ENCODE measurements at regions not wholly inside any gene's neighbourhood (a gene's known extent, or its start where the extent isn't known, plus 50 kb on each side); places are given as distances from the start of the nearest gene placed in this dataset.
"Not testable (repeated sequence)": the region's sequence is repeated elsewhere in the genome, so short reads cannot be mapped to it uniquely, and the experiment has no call there.

DNA sequence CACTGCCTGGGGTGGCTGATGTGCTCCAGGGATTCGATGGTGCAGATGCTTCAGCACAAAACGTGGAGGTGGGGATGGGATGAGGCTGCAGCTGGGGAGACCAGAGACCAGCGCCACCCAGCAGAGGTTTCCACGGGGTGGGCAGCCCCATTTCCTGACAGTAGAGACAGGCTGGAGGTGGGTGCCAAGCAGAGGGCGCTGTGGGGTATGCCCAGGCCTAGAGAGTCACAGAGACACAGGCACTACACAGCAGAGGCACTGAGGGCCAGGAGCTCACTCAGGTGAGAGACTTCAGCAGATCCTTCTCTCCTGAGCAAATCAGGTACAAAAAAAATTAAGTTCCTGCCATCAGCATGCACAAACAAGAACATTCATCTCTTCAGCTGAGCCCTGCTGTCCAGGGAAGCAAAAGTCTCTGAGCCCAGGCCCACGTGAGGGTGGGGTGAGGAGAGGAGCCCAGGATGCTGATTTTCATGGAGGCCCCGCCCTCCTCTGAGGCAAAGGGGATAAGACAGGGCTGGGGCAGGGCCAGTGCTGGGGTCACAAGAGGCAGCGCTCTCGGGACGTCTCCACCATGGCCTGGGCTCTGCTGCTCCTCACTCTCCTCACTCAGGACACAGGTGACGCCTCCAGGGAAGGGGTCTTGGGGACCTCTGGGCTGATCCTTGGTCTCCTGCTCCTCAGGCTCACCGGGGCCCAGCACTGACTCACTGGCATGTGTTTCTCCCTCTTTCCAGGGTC lies 53.1 kb downstream of the GGTLC2 start:
- no peak overlapping the region for H3K4me3 ChIP-seq (ENCODE audit: insufficient read depth, low read depth, low read length)
- peaks cover 5% of the 10 kb centered on the region for H3K27me3 ChIP-seq (ENCODE audit: control insufficient read depth, insufficient read depth, low read length, poor library complexity, severe bottlenecking)
- H3K4me1 ChIP-seq (ENCODE audit: control insufficient read depth, insufficient read depth, low read length), result no peaks in the 10 kb centered on the region
- H3K27ac ChIP-seq (ENCODE audit: insufficient read depth, low read depth, low read length, poor library complexity, severe bottlenecking), result no peak overlapping the region
- no peaks in the 10 kb centered on the region for H3K9me3 ChIP-seq (ENCODE audit: control insufficient read depth, low read length)
- no peaks in the 10 kb centered on the region for H3K36me3 ChIP-seq (ENCODE audit: control insufficient read depth, insufficient read depth, low read length)
- 76 to 82% methylated on average over 11 to 12 of the region's 12 CpGs for WGBS, 2 experiments

DNA sequence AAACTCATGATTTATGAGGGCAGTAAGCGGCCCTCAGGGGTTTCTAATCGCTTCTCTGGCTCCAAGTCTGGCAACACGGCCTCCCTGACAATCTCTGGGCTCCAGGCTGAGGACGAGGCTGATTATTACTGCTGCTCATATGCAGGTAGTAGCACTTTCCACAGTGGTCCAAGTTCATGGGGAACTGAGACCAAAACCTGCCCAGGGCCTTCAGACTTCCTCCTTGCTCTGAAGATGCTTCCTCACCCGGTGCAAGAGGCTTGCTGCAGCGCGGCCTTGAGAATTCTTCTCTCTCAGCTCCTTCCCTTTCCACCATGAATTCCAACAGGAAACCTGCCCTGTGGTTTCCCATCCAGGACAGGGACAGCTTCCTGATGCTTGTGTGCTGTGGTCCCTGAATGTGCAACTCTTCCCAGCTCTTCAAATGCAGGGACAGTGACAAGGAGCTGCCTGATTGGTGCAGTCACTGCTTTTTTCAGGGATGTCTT lies 53.9 kb downstream of the GGTLC2 start:
- H3K4me1 ChIP-seq (ENCODE audit: control insufficient read depth, insufficient read depth, low read length), result no peaks in the 10 kb centered on the region
- H3K4me3 ChIP-seq (ENCODE audit: insufficient read depth, low read depth, low read length), result no peak overlapping the region
- H3K27ac ChIP-seq (ENCODE audit: insufficient read depth, low read depth, low read length, poor library complexity, severe bottlenecking), result no peak overlapping the region
- 93% methylated on average over 7 of the region's 7 CpGs for WGBS, 2 experiments
- peaks cover 1% of the 10 kb centered on the region for H3K27me3 ChIP-seq (ENCODE audit: control insufficient read depth, insufficient read depth, low read length, poor library complexity, severe bottlenecking)
- H3K36me3 ChIP-seq (ENCODE audit: control insufficient read depth, insufficient read depth, low read length), result no peaks in the 10 kb centered on the region
- H3K9me3 ChIP-seq (ENCODE audit: control insufficient read depth, low read length), result no peaks in the 10 kb centered on the region

DNA sequence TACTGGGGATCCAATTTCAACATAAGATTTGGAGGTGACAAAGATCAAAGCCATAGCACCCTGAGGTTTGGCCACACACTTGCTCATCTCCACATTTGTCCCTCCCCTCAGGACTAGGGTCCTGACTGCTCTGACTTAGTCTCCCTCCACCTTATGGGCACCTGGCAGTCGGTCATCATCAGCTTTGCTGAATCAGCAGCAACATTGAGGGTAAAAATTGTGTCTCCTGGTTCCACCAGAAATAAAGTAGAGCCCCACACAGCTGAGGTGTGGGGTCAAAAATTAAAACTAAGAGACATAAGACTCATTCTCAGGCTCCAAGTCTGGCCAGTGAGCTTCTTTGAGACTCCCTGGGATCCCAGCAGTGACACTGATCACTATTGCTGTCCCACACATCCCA lies 56.2 kb downstream of the GGTLC2 start:
- Histone ChIP-seq H3K4me3 (ENCODE audit: insufficient read depth, low read depth, low read length) (no peak overlapping the region), H3K36me3 (ENCODE audit: control insufficient read depth, insufficient read depth, low read length) (no peaks in the 10 kb centered on the region), H3K27me3 (ENCODE audit: control insufficient read depth, insufficient read depth, low read length, poor library complexity, severe bottlenecking) (no peaks in the 10 kb centered on the region), H3K27ac (ENCODE audit: insufficient read depth, low read depth, low read length, poor library complexity, severe bottlenecking) (no peak overlapping the region), H3K9me3 (ENCODE audit: control insufficient read depth, low read length) (no peaks in the 10 kb centered on the region), H3K4me1 (ENCODE audit: control insufficient read depth, insufficient read depth, low read length) (no peaks in the 10 kb centered on the region)
- 76 to 83% methylated on average over 1 of the region's 1 CpG for WGBS, 2 experiments

DNA sequence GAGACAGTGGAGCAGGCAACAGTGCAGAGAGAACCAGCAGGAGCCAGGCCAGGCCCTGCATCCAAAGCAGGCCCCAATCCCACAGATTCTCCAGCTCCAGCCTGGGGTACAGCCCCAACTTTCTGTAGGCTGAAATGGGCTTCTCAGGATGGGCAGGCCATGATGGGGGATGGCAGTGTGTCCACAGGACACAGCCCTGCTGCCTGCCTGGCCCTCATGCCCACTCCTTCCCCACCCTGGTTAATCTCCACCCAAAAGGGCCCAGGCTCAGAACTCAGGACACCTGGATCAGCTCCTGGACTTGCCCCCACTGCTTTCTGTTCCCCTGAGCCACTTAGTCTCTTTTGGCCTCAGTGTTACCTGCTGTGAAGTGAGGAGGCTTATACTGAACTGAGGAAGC lies 57.1 kb downstream of the GGTLC2 start:
- not testable (repeated sequence) for H3K4me3 ChIP-seq (ENCODE audit: insufficient read depth, low read depth, low read length); H3K27ac ChIP-seq (ENCODE audit: insufficient read depth, low read depth, low read length, poor library complexity, severe bottlenecking); H3K9me3 ChIP-seq (ENCODE audit: control insufficient read depth, low read length); H3K36me3 ChIP-seq (ENCODE audit: control insufficient read depth, insufficient read depth, low read length); H3K27me3 ChIP-seq (ENCODE audit: control insufficient read depth, insufficient read depth, low read length, poor library complexity, severe bottlenecking); H3K4me1 ChIP-seq (ENCODE audit: control insufficient read depth, insufficient read depth, low read length)

DNA sequence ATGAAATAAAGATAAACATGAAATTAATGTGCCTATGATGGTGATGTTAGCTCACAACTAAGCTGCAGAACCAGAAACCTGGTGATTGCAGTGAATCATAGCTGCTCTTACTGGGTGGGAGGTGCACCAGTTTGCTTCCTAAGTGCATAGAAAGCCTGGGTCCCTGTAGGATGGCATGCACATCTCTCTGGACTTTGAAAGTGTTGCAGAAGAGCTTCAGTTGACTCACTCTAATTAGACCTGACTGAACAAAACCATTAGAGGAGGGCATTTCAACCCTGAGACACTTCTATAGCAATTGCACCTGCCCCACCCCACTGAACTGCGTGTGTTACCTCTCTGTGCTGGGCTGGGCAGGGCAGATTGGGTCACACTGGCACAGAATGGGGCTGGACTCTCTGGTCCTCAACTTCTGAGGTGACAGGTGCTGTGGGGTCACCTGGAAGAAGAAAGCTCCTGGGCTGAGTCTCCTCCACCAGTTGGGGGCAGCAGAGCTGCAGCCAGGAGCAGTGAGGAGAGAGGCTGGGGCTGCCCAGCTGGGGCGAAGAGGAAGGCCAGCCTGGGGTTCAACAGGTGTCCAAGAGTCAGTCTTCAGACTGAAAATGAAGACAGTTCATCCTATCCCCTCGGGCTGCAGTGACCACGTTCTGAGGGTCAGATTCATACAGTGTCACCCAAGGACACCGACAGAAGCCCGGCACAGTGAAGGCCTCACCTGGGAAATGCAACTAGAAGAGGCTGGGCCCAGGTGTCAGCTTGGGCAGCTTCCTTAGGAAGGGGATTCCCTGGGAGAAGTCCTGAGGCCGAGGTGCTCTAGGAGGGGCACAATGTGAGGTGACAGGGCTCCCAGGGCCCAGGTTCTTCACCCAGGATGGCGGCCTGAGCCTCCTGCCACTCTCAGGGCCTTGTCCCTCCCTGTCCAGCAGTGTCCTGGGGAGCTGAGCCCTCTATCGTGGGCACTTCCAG lies 58.1 kb downstream of the GGTLC2 start:
- peaks cover 9% of the 10 kb centered on the region for H3K27me3 ChIP-seq (ENCODE audit: control insufficient read depth, insufficient read depth, low read length, poor library complexity, severe bottlenecking)
- H3K27ac ChIP-seq (ENCODE audit: insufficient read depth, low read depth, low read length, poor library complexity, severe bottlenecking), result no peak overlapping the region
- H3K4me3 ChIP-seq (ENCODE audit: insufficient read depth, low read depth, low read length), result no peak overlapping the region
- H3K36me3 ChIP-seq (ENCODE audit: control insufficient read depth, insufficient read depth, low read length), result no peaks in the 10 kb centered on the region
- no peaks in the 10 kb centered on the region for H3K4me1 ChIP-seq (ENCODE audit: control insufficient read depth, insufficient read depth, low read length)
- WGBS, 2 experiments, result 70 to 73% methylated on average over 9 of the region's 9 CpGs
- no peaks in the 10 kb centered on the region for H3K9me3 ChIP-seq (ENCODE audit: control insufficient read depth, low read length)

DNA sequence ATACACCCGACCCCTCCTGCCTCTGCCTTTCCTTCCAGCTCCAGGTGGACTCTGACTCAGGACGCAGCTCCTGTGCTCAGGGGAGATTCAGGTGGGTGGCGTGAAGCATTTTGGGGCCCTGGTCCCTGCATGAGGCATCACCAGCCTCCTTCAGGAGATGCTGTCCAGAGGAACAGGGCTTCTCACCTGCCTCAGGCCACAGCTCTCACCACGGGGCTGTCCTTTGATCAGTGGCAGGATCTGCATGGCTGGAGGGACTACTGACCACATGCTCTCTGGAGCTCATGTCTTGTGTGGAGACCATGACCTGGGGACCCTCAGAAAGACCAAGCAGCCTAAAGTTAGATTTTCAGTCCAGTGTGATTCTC lies 58.8 kb downstream of the GGTLC2 start:
- H3K4me3 ChIP-seq (ENCODE audit: insufficient read depth, low read depth, low read length), result no peak overlapping the region
- no peak overlapping the region for H3K27ac ChIP-seq (ENCODE audit: insufficient read depth, low read depth, low read length, poor library complexity, severe bottlenecking)
- H3K4me1 ChIP-seq (ENCODE audit: control insufficient read depth, insufficient read depth, low read length), result no peaks in the 10 kb centered on the region
- no peaks in the 10 kb centered on the region for H3K36me3 ChIP-seq (ENCODE audit: control insufficient read depth, insufficient read depth, low read length)
- WGBS, 2 experiments, result 85 to 91% methylated on average over 4 of the region's 4 CpGs
- H3K27me3 ChIP-seq (ENCODE audit: control insufficient read depth, insufficient read depth, low read length, poor library complexity, severe bottlenecking), result peaks cover 9% of the 10 kb centered on the region
- H3K9me3 ChIP-seq (ENCODE audit: control insufficient read depth, low read length), result no peaks in the 10 kb centered on the region

DNA sequence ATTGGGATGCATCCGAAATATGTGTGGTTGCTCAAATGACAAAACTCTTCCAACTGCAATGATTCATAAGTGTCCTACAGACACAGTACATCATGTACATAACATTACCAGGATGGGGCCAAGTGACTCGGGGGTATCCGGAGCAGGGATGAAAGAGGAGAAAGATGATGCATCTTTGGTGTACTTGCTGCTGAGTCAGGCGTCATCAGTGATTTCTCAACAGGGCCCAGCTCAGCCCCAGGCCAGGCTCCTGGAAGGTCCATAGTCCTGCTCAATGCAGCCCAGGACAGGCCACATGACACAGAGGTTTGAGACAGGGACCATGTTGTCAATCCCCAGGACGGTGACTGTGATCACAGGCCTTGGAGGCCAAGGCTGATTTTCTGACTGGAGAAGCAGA lies 59.3 kb downstream of the GGTLC2 start:
- Histone ChIP-seq H3K36me3 (ENCODE audit: control insufficient read depth, insufficient read depth, low read length) (no peaks in the 10 kb centered on the region), H3K9me3 (ENCODE audit: control insufficient read depth, low read length) (no peaks in the 10 kb centered on the region), H3K4me1 (ENCODE audit: control insufficient read depth, insufficient read depth, low read length) (no peaks in the 10 kb centered on the region), H3K27ac (ENCODE audit: insufficient read depth, low read depth, low read length, poor library complexity, severe bottlenecking) (no peak overlapping the region), H3K27me3 (ENCODE audit: control insufficient read depth, insufficient read depth, low read length, poor library complexity, severe bottlenecking) (peaks cover 9% of the 10 kb centered on the region), H3K4me3 (ENCODE audit: insufficient read depth, low read depth, low read length) (no peak overlapping the region)
- 91% methylated on average over 5 of the region's 5 CpGs for WGBS, 2 experiments

DNA sequence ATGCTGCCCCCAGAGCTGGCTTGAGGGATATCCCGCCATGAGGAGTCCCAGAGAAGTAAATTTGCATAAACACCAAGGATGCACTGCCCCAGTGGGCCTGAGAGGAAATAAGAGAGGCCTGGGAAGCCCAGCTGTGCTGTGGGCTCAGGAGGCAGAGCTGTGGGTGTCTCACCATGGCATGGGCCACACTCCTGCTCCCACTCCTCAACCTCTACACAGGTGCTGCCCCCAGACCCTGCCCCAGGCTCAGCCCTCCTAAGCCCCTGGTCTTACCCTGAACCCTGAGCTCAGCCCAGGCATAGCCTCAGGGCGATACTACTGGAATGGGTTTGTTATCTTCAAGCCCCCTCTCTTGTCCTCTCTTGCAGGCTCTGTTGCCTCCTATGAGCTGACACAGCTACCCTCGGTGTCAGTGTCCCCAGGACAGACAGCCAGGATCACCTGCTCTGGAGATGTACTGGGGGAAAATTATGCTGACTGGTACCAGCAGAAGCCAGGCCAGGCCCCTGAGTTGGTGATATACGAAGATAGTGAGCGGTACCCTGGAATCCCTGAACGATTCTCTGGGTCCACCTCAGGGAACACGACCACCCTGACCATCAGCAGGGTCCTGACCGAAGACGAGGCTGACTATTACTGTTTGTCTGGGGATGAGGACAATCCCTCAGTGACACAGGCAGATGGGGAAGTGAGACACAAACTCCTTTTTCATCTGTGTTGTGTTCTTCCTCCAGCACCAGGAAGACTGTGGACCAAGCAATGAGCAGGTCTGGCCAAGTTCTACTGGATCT lies 59.9 kb downstream of the GGTLC2 start:
- Histone ChIP-seq H3K27me3 (ENCODE audit: control insufficient read depth, insufficient read depth, low read length, poor library complexity, severe bottlenecking) (peaks cover 13% of the 10 kb centered on the region), H3K36me3 (ENCODE audit: control insufficient read depth, insufficient read depth, low read length) (no peaks in the 10 kb centered on the region), H3K4me3 (ENCODE audit: insufficient read depth, low read depth, low read length) (no peak overlapping the region), H3K4me1 (ENCODE audit: control insufficient read depth, insufficient read depth, low read length) (no peaks in the 10 kb centered on the region), H3K27ac (ENCODE audit: insufficient read depth, low read depth, low read length, poor library complexity, severe bottlenecking) (no peak overlapping the region), H3K9me3 (ENCODE audit: control insufficient read depth, low read length) (no peaks in the 10 kb centered on the region)
- whole genome bisulfite sequencing, 2 experiments, result 90 to 92% methylated on average over 9 of the region's 9 CpGs

DNA sequence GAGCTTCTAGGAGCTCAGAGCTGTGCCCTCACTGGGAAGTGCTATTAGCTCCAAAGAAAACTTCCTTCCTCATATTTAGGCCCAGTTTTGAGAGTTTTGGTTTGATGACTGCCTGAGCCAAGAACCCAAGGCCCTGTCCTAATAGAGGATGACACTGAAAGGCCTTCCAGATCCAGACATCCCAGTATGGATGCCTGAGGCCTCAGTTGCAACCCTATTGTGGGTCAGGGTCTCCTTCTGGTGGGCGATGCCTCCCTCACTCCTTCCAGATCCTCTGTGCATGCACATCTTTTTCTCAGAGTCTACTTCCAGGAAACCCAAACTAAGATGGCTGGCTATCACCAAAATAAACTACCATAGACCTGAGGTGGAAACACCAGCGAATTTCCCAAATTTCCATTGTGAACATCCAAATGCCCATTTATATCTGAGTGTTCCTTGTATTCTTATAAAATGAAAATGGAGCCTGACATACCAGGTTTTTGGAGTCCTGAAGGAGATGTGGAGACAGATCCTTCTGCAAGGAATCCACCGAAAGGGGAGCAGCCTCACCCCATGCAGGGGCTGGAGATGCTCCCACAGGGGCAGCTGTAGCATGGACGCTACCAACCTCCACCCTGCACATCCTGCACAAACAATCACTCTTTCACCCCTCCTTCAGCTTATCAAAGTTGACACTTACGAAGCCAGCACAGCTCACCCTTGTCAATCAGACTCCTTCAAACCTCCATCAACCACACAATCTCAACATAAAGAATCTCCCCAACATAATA lies 61.1 kb downstream of the GGTLC2 start:
- Histone ChIP-seq H3K4me1 (ENCODE audit: control insufficient read depth, insufficient read depth, low read length) (no peaks in the 10 kb centered on the region), H3K4me3 (ENCODE audit: insufficient read depth, low read depth, low read length) (no peak overlapping the region), H3K27ac (ENCODE audit: insufficient read depth, low read depth, low read length, poor library complexity, severe bottlenecking) (no peak overlapping the region), H3K27me3 (ENCODE audit: control insufficient read depth, insufficient read depth, low read length, poor library complexity, severe bottlenecking) (peaks cover 21% of the 10 kb centered on the region), H3K36me3 (ENCODE audit: control insufficient read depth, insufficient read depth, low read length) (no peaks in the 10 kb centered on the region), H3K9me3 (ENCODE audit: control insufficient read depth, low read length) (no peaks in the 10 kb centered on the region)
- 81 to 83% methylated on average over 5 of the region's 5 CpGs for WGBS, 2 experiments
